PFSK-1 (cell line): ENCODE measurements at regions not wholly inside any gene's neighbourhood (a gene's known extent, or its start where the extent isn't known, plus 50 kb on each side); places are given as distances from the start of the nearest gene placed in this dataset.

Experiments
- FOXP2 ChIP-seq: optimal IDR thresholded peaks from 2 replicates; pipeline ENCODE3; 2011; ENCODE audit warnings: borderline replicate concordance, control low read depth, inconsistent platforms; ENCODE audit not compliant: insufficient read depth; ENCODE audit errors: extremely low read length, extremely low read depth
- POLR2AphosphoS5 ChIP-seq: IDR thresholded peaks from 2 replicates; pipeline ENCODE4 v1.6.1; 2012; ENCODE audit warnings: low read depth, mild to moderate bottlenecking, control low read depth, low read length, moderate library complexity
- SIN3A ChIP-seq: IDR thresholded peaks from 2 replicates; pipeline ENCODE4 v1.6.1; 2012; ENCODE audit warnings: mild to moderate bottlenecking, low read length, moderate library complexity, borderline replicate concordance; ENCODE audit not compliant: insufficient read depth
- TAF1 ChIP-seq: IDR thresholded peaks from 2 replicates; pipeline ENCODE4 v1.6.1; 2012; ENCODE audit warnings: low read length, control low read depth, borderline replicate concordance; ENCODE audit not compliant: insufficient read depth
- TF ChIP-seq, protein P1 (sequence below), 2 experiments: IDR thresholded peaks; 2 replicates each; pipeline versions ENCODE4 v1.6.1 to v1.8.0; 2011 to 2012; ENCODE audit warnings: low read depth in 2 of 2, low read length in 2 of 2, control low read depth in 1 of 2, inconsistent platforms in 1 of 2, mild to moderate bottlenecking in 1 of 2, moderate library complexity in 1 of 2; ENCODE audit not compliant: insufficient read depth in 1 of 2

DNA sequence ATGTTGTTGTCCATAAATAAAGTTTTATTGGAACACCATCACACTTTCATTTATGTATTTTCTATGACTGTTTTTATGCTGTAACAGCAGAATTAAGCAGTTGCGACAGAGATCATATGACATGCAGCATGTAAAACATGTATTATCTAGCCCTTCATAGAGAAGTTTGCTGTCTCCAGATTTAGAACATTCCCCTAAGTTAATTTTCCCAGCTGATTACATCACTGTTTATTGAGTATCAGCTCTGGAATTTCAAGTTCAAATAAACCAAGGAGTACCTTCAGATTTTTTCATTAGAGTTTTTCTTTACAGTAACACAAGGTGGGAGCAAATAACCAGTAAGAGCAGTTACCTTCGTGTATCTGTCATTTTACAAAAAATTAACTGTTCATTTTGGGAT is 792.8 kb downstream of the USP25 start:
- no peak for TF ChIP-seq SIN3A
- TF ChIP-seq, protein P1, sequence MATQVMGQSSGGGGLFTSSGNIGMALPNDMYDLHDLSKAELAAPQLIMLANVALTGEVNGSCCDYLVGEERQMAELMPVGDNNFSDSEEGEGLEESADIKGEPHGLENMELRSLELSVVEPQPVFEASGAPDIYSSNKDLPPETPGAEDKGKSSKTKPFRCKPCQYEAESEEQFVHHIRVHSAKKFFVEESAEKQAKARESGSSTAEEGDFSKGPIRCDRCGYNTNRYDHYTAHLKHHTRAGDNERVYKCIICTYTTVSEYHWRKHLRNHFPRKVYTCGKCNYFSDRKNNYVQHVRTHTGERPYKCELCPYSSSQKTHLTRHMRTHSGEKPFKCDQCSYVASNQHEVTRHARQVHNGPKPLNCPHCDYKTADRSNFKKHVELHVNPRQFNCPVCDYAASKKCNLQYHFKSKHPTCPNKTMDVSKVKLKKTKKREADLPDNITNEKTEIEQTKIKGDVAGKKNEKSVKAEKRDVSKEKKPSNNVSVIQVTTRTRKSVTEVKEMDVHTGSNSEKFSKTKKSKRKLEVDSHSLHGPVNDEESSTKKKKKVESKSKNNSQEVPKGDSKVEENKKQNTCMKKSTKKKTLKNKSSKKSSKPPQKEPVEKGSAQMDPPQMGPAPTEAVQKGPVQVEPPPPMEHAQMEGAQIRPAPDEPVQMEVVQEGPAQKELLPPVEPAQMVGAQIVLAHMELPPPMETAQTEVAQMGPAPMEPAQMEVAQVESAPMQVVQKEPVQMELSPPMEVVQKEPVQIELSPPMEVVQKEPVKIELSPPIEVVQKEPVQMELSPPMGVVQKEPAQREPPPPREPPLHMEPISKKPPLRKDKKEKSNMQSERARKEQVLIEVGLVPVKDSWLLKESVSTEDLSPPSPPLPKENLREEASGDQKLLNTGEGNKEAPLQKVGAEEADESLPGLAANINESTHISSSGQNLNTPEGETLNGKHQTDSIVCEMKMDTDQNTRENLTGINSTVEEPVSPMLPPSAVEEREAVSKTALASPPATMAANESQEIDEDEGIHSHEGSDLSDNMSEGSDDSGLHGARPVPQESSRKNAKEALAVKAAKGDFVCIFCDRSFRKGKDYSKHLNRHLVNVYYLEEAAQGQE (IDR thresholded peaks at IDR 0.05; ENCODE audit: insufficient read depth in 1 of 2, low read depth in 2 of 2, low read length in 2 of 2): no peak
- TF ChIP-seq POLR2AphosphoS5: no peak
- TF ChIP-seq TAF1: no peak
- no peak for TF ChIP-seq FOXP2

DNA sequence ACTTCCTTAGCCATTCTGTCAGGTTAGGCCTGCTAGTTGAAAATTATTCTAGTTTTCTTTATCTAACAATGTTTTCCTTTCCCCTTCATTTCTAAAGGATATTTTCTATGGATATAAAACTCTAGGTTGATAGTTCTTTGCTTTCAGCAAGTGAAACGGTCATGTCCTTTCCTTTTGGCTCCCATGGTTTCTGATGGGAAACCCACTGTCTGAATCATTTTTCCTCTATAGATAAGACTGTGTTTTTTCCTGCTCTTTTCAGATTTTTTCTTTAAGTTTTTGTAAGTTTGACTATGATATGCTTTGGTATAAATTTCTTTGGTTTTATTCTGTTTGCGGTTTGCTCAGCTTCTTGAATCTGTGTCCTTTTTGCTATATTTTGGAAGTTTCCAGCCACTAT is 800.9 kb downstream of the USP25 start:
- TF ChIP-seq, protein P1 (IDR thresholded peaks at IDR 0.05; ENCODE audit: insufficient read depth in 1 of 2, low read depth in 2 of 2, low read length in 2 of 2): no peak
- no peak for TF ChIP-seq FOXP2
- TF ChIP-seq SIN3A: no peak
- TF ChIP-seq POLR2AphosphoS5: no peak
- TF ChIP-seq TAF1: no peak

DNA sequence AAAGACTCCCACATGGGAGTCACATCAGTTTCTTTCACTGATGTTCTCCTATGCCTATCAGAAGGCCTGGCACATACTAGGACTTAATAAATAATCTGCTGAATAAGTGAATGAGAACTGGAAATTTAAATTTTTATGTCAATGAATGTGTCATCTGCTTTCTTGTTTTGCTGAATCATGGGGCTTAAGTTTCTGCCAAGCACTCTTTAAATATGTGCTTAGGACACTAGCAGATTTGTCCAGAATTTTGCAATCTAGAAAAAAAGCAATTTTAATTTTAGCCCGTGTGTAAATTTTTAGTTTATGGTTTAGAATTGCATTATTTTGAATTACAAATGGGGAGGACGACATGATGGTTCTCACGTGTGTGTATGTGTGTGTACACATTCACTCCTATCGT is 803.1 kb downstream of the USP25 start:
- TF ChIP-seq TAF1: no peak
- no peak for TF ChIP-seq FOXP2
- no peak for TF ChIP-seq POLR2AphosphoS5
- TF ChIP-seq SIN3A: no peak
- TF ChIP-seq, protein P1 (IDR thresholded peaks at IDR 0.05; ENCODE audit: insufficient read depth in 1 of 2, low read depth in 2 of 2, low read length in 2 of 2): no peak

DNA sequence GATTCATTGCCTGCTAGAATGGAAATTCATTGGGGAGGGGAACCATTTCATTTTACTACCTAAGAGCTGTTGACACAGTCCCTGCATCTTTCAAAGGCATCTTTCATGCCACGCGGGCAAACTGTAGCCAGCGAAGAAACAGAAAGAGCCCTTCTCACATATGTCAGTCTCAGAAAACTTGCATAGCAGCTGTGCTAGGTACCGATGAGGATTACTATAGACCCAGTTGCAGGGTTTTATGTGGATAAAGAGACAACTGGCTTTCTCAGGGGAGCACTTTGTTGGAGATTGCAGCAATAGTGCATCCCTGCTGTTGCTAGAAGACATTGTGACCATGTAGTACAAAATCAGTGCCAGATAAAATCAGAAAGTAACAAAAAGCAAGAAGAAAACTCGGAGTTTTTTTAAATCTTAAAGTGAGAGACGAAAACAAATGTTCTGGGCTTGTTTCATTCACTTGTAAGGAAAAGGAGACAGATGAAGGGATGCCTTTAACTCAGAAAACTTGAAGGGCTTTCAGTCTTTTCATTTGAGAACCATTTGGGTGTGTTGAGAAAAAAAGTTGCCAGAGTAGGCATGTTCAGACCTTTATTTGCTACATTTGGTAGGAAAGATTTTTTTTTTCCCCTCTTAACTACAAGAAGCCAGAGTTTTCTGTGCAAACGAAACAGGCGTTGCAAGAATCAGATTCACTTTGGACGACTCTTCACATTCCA is 804.1 kb downstream of the USP25 start:
- no peak for TF ChIP-seq FOXP2
- no peak for TF ChIP-seq SIN3A
- TF ChIP-seq TAF1: no peak
- TF ChIP-seq, protein P1 (IDR thresholded peaks at IDR 0.05; ENCODE audit: insufficient read depth in 1 of 2, low read depth in 2 of 2, low read length in 2 of 2): no peak
- no peak for TF ChIP-seq POLR2AphosphoS5
